ENCODE measurements at regions not wholly inside any gene's neighbourhood (a gene's known extent, or its start where the extent isn't known, plus 50 kb on each side); places are given as distances from the start of the nearest gene placed in this dataset.

DNA sequence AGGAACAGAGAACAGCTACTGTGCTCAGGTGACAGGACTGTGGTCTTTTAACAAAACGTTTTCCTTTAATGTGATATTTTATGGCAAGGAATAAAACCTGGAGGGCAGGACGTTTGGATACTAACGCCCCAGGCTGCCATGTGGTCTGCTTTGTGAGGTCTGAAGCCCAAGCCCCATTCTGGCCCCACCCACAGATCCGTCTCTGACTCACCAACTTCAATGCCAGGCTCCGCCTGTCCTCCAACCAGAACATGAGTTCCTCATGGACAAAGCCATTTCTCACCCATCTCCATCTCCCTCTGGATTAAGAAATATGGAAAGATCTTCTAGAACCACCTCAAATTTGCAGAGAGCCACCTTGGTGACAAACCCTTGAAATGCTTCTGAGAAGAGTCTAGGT is 148.8 kb downstream of the CRYBB2 start:
- peak in 1 of 2 experiments; percentile 52 for DNase-seq

GRCh38 chr22:25369041-25369440 is 149.6 kb downstream of the CRYBB2 start:
- DNase-seq: no peak

DNA sequence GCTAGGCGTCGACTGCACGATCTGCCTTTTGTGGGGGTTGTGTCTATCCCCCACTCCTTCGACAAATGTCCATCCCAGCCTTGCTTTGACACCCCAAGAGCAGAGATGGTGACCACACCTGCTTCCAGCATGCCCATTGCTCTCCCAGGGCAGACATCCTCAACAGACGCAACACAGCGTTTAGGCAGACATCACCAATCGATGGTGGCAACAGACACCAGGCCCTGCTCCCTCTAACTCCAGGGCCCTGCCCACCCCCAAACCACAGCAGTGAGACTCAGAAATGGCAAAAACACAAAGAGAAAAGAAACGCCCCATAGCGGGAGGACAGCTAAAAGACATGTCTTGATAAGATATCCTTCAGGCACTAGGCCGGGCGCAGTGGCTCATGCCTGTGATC is 150.9 kb downstream of the CRYBB2 start:
- DNase-seq: no peak

GRCh38 chr22:25372000-25372595 is 152.7 kb downstream of the CRYBB2 start:
- no peak for DNase-seq

DNA sequence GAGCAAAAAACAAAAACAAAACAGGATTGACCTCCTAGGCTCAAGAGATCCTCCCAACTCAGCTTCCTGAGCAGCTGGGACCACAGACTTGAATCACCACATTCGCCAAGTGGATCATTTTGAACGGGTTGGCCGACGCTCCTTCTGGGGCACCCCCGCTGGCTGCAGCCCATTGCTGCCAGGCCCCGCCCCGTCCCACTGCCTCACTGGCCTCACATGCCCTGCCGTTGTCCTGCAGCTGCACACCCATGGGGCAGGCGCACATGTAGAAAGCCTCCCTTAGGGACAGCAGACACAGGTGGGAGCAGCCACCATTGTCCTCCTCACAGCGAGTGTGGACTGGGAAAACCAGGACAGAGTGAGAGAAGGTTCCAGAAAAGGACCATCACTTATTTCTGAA is 154.5 kb downstream of the CRYBB2 start:
- DNase-seq: no peak

- DNase-seq: no peak
These were observed 155.4 kb downstream of the CRYBB2 start for GRCh38 chr22:25374869-25375268.

DNA sequence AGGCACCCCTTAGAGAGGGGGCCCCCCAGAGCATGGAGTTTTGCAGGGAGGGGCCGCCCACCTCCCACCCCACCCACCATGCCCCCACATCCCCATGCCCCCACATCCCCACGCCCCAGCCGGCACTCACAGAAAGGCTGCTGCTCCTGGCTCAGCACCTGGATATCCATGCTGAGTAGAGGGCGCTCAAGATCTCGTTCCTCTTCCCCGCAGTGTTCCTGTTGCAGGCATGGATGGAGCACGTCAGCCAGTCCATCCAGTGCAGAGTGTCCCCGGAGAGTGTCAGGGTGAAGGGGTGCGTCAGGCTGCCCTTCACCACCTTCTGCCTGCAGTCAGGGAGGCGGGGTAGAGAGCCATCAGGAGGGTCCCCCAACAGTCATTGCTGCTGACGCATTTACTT is 156.2 kb downstream of the CRYBB2 start:
- DNase-seq: no peak

GRCh38 chr22:25377699-25378098 is 158.3 kb downstream of the CRYBB2 start:
- no peak for DNase-seq

- DNase-seq: no peak
These were observed 160.8 kb downstream of the CRYBB2 start for GRCh38 chr22:25380122-25380747.

- DNase-seq: no peak
These were observed 163.3 kb downstream of the CRYBB2 start for GRCh38 chr22:25382762-25383161.

DNA sequence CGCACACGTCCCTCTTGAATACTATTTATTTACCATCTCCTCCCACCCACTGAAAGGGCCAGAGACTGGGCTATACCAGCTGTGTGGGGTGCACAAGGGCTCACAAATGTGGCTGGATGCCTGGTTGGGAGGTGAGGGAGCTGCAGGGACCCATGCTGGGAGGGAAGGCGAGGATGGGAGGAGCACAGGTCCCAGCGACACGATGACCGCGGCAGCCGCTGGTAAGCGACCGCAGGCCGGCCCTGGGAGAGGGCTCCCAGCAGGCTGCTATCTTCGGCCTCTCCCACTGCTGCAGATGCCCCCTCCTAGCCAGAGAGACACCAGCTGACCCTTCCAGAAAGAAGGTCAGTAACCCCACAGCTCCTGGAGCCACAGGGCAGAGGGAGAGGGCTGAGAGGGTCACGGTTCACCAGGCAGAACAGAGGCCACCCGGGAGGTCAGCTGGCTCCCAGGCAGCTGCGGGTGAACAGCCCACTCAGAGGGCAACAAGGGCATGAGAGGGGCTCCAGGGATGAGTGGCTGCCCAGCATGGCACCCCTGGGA is 163.9 kb downstream of the CRYBB2 start:
- DNase-seq: no peak

DNA sequence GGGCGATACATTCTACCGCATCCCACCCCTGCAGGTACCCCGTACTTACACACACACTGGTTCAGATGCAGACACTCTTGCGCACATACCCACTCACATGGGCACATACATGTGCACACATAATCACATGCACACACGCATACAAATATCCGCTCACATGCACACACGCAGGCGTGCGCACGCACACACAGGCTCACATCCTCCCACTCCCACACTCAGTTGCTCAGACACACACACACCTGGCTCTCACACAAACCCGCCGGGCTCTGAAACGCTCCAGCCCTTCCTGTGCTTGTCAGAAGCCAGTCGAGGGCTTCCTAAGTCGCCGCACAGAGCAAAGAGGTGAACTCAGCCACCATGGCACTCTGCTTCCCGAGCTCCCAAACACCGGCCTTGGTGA is 164.5 kb downstream of the CRYBB2 start:
- no peak for DNase-seq

DNA sequence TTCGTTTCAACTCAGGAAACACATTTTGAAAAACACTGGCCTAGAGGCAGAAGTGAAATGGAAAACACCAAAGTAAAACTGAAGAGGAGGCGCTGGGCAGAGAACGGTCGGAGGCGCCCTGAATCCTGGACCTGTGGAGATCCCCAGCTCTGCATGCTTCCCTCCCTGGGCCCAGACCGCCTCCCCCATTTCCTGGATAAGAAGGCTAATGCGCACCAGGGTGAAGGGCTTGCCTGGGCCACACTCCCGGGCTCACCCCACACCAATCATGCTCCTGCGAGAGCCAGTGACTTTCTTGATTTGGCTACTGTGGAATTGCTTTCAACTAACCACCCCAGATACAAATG is 167.1 kb downstream of the CRYBB2 start:
- no peak for DNase-seq

DNA sequence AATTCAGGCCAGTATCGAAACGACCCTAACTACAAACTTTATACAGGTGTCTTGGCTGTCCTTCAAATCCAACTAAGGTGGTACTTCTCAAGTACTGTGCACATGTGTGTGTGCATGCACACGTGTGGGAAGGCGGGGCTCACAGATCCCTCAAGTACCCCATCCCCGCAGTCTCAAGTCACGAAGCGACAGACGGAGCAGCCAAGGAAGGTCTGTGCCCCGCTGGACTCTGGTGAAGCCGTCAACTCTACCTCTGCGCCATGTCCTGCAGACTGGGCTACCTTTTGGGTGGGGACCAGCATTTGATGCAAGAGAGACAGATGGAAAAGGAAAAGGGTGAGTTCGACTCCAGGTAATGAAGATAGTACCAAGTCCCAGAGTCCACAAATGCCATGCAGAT is 169.0 kb downstream of the CRYBB2 start:
- DNase-seq: no peak

GRCh38 chr22:25388866-25389540 is 169.6 kb downstream of the CRYBB2 start:
- DNase-seq: no peak

GRCh38 chr22:25389541-25389919 is 170.1 kb downstream of the CRYBB2 start:
- no peak for DNase-seq

DNA sequence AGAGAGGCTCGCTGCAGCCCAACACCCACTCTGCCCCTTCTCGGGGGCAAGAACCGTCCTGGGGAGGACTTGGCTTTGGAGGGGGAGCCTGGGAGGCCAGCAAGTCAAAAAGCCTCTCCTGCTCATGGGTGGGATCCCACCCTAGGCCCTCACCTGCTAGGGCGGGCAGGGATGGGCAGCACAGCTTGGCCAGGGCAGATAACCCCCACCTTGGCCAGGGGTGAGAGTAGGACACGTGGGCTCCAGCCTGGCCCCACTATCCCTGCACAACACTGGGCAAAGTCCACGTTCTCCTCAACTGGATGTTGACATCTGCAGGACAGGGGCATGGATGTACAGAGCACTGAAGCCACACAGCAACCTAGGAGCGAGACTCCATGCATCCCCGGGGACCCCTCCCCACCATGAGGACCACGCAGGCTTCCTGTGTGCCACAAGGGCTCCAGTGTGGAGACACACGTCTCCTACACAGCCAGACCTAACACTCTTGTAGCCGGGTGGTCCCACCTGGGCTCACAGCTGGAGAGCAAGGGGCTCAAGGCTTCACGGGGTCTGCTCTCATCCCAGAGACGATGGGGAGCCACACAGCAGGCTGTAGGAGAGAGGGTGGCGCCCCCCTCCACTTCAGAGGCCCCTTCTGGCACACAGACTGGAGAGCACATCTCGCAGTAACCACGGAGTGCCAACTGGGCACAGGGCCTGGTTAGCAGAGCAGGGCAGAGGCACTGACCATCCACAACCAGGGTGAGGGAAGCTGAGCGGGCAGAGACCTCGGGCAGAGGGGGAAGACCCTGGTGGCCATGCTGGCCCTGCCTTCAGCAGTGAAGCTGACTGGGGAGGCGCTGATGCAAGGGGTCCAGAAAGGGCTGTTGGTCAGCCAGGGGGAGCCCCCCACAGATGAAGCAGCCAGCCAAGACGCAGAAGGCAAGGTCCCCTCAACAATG is 171.1 kb downstream of the CRYBB2 start:
- DNase-seq: no peak

GRCh38 chr22:25392584-25392983 is 171.9 kb upstream of the GRK3 start:
- no peak for DNase-seq

- DNase-seq: no peak
These were observed 171.2 kb upstream of the GRK3 start for GRCh38 chr22:25393121-25393805.

DNA sequence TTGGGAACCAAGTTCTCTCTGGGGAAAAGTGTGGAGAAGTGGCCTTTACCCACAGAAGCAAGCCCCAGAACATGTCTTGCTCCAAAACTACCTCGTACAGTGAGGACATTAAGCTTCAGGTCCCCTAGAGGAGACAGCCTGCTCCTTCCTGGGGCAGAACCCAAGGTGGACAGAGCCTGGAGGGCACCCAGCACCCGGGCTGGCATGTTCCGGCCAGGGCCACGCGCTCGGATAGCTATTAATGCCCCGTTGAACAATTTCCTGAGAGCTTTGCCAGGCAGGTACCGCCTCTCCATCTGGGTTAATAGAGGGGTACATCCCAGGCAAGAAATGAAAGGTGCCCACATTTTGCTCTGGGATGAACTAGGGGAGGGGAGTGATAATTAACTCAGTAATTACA is 169.0 kb upstream of the GRK3 start:
- no peak for DNase-seq

- DNase-seq: no peak
These were observed 168.6 kb upstream of the GRK3 start for GRCh38 chr22:25395915-25396314.

DNA sequence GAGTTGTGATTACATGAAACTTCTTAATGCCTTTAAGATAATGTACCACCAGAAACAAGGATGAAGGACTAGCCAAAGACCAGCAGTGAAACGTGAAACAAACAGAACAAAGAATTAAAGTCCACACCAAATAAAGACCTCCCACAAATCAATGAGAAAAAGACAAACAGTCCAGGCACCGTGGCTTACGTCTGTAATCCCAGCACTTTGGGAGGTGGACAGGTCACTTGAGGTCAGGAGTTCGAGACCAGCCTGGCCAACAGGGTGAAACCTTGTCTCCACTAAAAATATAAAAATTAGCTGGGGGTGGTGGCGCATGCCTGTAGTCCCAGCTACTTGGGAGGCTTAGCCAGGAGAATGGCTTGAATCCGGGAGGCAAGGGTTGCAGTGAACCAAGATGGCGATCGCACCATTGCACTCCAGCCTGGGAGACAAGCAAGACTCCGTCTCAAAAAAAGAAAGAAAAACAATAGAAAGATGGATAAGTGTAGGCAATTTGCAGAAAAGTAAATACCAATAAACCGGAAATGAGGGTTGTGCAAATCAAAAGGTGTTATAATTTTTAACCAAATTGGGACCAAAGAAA is 167.8 kb upstream of the GRK3 start:
- DNase-seq: no peak
